ENCODE measurements at regions not wholly inside any gene's neighbourhood (a gene's known extent, or its start where the extent isn't known, plus 50 kb on each side); places are given as distances from the start of the nearest gene placed in this dataset.

DNA sequence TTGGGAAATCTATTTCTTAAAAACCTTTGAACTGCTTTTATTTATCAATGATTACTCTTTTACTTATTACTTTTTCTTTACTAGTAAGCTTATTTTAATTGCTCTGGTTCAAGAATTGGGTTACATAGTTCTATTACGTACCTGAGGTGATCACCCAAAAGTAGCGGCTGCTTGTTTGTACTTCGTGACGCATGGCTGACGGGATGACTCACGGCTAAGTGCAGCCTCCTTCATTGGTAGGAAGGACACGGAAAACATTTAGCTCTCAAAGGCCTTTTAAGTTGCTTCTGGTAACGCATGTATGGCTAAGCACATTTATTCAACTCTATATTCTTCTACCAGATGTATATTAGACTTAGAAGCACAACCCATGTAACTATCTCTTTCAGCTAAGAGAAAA lies 285.8 kb upstream of the SP4 start:
- TF ChIP-seq CTCF (IDR thresholded peaks at IDR 0.05 in 2 of 3, conservative IDR thresholded peaks at IDR 0.05 in 1 of 3; ENCODE audit: borderline replicate concordance in 1 of 3, insufficient read depth in 1 of 3, low read depth in 2 of 3, low read length in 2 of 3) (no peak), YY1 (IDR thresholded peaks at IDR 0.05; ENCODE audit: extremely low read depth, insufficient replicate concordance, low read depth, low read length) (no peak), EGR1 (IDR thresholded peaks at IDR 0.05; ENCODE audit: low read depth) (no peak), ZNF274 (IDR thresholded peaks at IDR 0.05; ENCODE audit: low read depth, low read length) (no peak), POLR2AphosphoS5 (IDR thresholded peaks at IDR 0.05; ENCODE audit: low read depth, low read length) (no peak), POLR2A (IDR thresholded peaks at IDR 0.05; ENCODE audit: borderline replicate concordance, extremely low read depth, insufficient read depth, insufficient read length) (no peak), JUND (IDR thresholded peaks at IDR 0.05) (no peak)
- TF ChIP-seq, protein P1, sequence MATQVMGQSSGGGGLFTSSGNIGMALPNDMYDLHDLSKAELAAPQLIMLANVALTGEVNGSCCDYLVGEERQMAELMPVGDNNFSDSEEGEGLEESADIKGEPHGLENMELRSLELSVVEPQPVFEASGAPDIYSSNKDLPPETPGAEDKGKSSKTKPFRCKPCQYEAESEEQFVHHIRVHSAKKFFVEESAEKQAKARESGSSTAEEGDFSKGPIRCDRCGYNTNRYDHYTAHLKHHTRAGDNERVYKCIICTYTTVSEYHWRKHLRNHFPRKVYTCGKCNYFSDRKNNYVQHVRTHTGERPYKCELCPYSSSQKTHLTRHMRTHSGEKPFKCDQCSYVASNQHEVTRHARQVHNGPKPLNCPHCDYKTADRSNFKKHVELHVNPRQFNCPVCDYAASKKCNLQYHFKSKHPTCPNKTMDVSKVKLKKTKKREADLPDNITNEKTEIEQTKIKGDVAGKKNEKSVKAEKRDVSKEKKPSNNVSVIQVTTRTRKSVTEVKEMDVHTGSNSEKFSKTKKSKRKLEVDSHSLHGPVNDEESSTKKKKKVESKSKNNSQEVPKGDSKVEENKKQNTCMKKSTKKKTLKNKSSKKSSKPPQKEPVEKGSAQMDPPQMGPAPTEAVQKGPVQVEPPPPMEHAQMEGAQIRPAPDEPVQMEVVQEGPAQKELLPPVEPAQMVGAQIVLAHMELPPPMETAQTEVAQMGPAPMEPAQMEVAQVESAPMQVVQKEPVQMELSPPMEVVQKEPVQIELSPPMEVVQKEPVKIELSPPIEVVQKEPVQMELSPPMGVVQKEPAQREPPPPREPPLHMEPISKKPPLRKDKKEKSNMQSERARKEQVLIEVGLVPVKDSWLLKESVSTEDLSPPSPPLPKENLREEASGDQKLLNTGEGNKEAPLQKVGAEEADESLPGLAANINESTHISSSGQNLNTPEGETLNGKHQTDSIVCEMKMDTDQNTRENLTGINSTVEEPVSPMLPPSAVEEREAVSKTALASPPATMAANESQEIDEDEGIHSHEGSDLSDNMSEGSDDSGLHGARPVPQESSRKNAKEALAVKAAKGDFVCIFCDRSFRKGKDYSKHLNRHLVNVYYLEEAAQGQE (IDR thresholded peaks at IDR 0.05; ENCODE audit: low read depth), result no peak
- TF ChIP-seq, protein P2, sequence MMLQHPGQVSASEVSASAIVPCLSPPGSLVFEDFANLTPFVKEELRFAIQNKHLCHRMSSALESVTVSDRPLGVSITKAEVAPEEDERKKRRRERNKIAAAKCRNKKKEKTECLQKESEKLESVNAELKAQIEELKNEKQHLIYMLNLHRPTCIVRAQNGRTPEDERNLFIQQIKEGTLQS (IDR thresholded peaks at IDR 0.05), result no peak

Measured in HCT116 (cell line).